ENCODE measurements at regions not wholly inside any gene's neighbourhood (a gene's known extent, or its start where the extent isn't known, plus 50 kb on each side); places are given as distances from the start of the nearest gene placed in this dataset.
"Not testable (repeated sequence)": the region's sequence is repeated elsewhere in the genome, so short reads cannot be mapped to it uniquely, and the experiment has no call there.

GRCh38 chr11:69884751-69885150, 65.5 kb upstream of the FGF3 start:
- DNase-seq (ENCODE audit: low spot score): no peak

GRCh38 chr11:69887330-69887729, 68.1 kb upstream of the FGF3 start:
- no peak for DNase-seq (ENCODE audit: low spot score)

- DNase-seq (ENCODE audit: low spot score): no peak
These were observed 68.7 kb upstream of the FGF3 start for GRCh38 chr11:69887841-69888427.

GRCh38 chr11:69888483-69889181, 69.4 kb upstream of the FGF3 start:
- no peak for DNase-seq (ENCODE audit: low spot score)

GRCh38 chr11:69889400-69890318, 70.4 kb upstream of the FGF3 start:
- no peak for DNase-seq (ENCODE audit: low spot score)

GRCh38 chr11:69890476-69890875, 71.3 kb upstream of the FGF3 start:
- no peak for DNase-seq (ENCODE audit: low spot score)

GRCh38 chr11:69891421-69892236, 72.4 kb upstream of the FGF3 start:
- DNase-seq (ENCODE audit: low spot score): no peak

GRCh38 chr11:69892237-69892985, 73.2 kb upstream of the FGF3 start:
- DNase-seq (ENCODE audit: low spot score): no peak

- DNase-seq (ENCODE audit: low spot score): no peak
These were observed 73.9 kb upstream of the FGF3 start for GRCh38 chr11:69892986-69893555.

GRCh38 chr11:69893631-69894030, 74.4 kb upstream of the FGF3 start:
- DNase-seq (ENCODE audit: low spot score): no peak

GRCh38 chr11:69894181-69894611, 75.0 kb upstream of the FGF3 start:
- DNase-seq (ENCODE audit: low spot score): no peak

- DNase-seq (ENCODE audit: low spot score): no peak
These were observed 75.4 kb upstream of the FGF3 start for GRCh38 chr11:69894648-69895047.

- DNase-seq (ENCODE audit: low spot score): no peak
These were observed 77.0 kb upstream of the FGF3 start for GRCh38 chr11:69896250-69896649.

GRCh38 chr11:69898123-69898522, 78.9 kb upstream of the FGF3 start:
- DNase-seq (ENCODE audit: low spot score): no peak

GRCh38 chr11:69899957-69900821, 81.0 kb upstream of the FGF3 start:
- DNase-seq (ENCODE audit: low spot score): no peak

- not testable (repeated sequence) for DNase-seq (ENCODE audit: low spot score)
These were observed 81.6 kb upstream of the FGF3 start for GRCh38 chr11:69900822-69901302.

GRCh38 chr11:69902337-69902736, 83.1 kb upstream of the FGF3 start:
- no peak for DNase-seq (ENCODE audit: low spot score)

- DNase-seq (ENCODE audit: low spot score): no peak
These were observed 84.0 kb upstream of the FGF3 start for GRCh38 chr11:69903211-69903610.
